GM21576 (cell line): ENCODE measurements at regions not wholly inside any gene's neighbourhood (a gene's known extent, or its start where the extent isn't known, plus 50 kb on each side); places are given as distances from the start of the nearest gene placed in this dataset.

Source experiments
- ATAC-seq: cut with Tn5 transposase; IDR thresholded peaks from one replicate; pipeline ENCODE4 v1.9.1; 2021; ENCODE audit warnings: mild to moderate bottlenecking, moderate library complexity; ENCODE audit not compliant: unreplicated experiment

- ATAC-seq = no peak
These were observed 50.6 kb upstream of the MRPS6 start for GRCh38 chr21:34022627-34023335.

- ATAC-seq = no peak
These were observed 51.7 kb upstream of the MRPS6 start for GRCh38 chr21:34021726-34022125.

GRCh38 chr21:34020983-34021553 is 52.3 kb upstream of the MRPS6 start:
- no peak for ATAC-seq

- ATAC-seq = peak; percentile 35
These were observed 53.2 kb upstream of the MRPS6 start for GRCh38 chr21:34020005-34020847.

- no peak for ATAC-seq
These were observed 54.0 kb upstream of the MRPS6 start for GRCh38 chr21:34019402-34019801.

- ATAC-seq = peak; percentile 30
These were observed 54.5 kb upstream of the MRPS6 start for GRCh38 chr21:34018910-34019309.

- no peak for ATAC-seq
These were observed 55.2 kb upstream of the MRPS6 start for GRCh38 chr21:34018185-34018584.

- ATAC-seq = no peak
These were observed 56.1 kb upstream of the MRPS6 start for GRCh38 chr21:34017039-34017961.

GRCh38 chr21:34012640-34013039 is 60.7 kb upstream of the MRPS6 start:
- no peak for ATAC-seq

GRCh38 chr21:34011660-34012059 is 61.7 kb upstream of the MRPS6 start:
- ATAC-seq = no peak

- ATAC-seq = no peak
These were observed 64.2 kb upstream of the MRPS6 start for GRCh38 chr21:34009193-34009592.

- ATAC-seq = no peak
These were observed 64.8 kb upstream of the MRPS6 start for GRCh38 chr21:34008618-34009017.

GRCh38 chr21:34006611-34007168 is 66.7 kb upstream of the MRPS6 start:
- no peak for ATAC-seq

- ATAC-seq = no peak
These were observed 68.4 kb upstream of the MRPS6 start for GRCh38 chr21:34004974-34005373.

GRCh38 chr21:34004013-34004938 is 69.1 kb upstream of the MRPS6 start:
- ATAC-seq = no peak

GRCh38 chr21:34003428-34003827 is 70.0 kb upstream of the MRPS6 start:
- no peak for ATAC-seq

GRCh38 chr21:34000375-34000774 is 73.0 kb upstream of the MRPS6 start:
- no peak for ATAC-seq

GRCh38 chr21:33998809-33999208 is 74.6 kb upstream of the MRPS6 start:
- no peak for ATAC-seq

GRCh38 chr21:33998402-33998801 is 75.0 kb upstream of the MRPS6 start:
- ATAC-seq = no peak
